GM12801 (cell line): ENCODE measurements at regions not wholly inside any gene's neighbourhood (a gene's known extent, or its start where the extent isn't known, plus 50 kb on each side); places are given as distances from the start of the nearest gene placed in this dataset.

Source experiments
- TF ChIP-seq, protein P1 (sequence below): IDR thresholded peaks from one replicate; pipeline ENCODE4 v1.5.1; 2011; ENCODE audit warnings: control low read depth; ENCODE audit not compliant: insufficient read length; ENCODE audit errors: extremely low read depth

DNA sequence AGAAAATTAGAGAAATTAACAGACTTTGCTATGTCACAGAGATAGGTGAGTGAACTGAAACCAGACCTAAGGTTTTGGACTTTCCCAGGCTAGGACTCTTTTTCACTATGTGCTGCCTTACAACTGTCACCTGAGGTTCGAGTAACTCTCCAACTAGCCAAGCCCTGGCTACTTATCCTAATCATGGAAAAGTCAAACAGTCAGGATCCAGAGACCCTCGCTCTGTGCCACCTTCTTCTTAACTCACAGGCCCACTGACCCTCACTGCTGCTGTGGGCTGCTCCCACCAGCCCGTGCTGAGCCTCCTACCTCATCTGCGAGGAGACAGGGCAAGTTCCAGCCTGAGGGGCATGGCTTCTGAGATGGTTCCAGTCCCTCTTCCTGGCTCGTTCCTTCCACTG lies 211.4 kb upstream of the KLF14 start:
- TF ChIP-seq, protein P1, sequence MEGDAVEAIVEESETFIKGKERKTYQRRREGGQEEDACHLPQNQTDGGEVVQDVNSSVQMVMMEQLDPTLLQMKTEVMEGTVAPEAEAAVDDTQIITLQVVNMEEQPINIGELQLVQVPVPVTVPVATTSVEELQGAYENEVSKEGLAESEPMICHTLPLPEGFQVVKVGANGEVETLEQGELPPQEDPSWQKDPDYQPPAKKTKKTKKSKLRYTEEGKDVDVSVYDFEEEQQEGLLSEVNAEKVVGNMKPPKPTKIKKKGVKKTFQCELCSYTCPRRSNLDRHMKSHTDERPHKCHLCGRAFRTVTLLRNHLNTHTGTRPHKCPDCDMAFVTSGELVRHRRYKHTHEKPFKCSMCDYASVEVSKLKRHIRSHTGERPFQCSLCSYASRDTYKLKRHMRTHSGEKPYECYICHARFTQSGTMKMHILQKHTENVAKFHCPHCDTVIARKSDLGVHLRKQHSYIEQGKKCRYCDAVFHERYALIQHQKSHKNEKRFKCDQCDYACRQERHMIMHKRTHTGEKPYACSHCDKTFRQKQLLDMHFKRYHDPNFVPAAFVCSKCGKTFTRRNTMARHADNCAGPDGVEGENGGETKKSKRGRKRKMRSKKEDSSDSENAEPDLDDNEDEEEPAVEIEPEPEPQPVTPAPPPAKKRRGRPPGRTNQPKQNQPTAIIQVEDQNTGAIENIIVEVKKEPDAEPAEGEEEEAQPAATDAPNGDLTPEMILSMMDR: no peak

DNA sequence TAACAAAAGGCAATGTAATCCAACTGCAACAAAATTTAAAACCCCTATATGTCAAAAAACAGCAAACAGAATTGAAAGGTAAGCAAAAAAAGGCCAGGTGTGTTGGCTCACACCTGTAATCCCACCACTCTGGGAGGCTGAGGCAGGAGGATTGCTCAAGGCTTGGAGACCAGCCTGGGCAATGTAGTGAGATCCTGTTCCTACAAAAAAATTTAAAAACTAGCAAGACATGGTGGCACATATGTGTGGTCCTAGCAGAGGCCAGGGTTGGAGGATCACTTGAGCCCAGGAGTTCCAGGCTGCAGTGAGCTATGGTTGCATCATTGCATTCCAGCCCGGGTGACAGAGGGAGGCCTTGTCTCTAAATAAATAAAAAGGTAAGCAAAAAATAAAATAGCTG lies 212.1 kb upstream of the KLF14 start:
- TF ChIP-seq, protein P1: no peak

DNA sequence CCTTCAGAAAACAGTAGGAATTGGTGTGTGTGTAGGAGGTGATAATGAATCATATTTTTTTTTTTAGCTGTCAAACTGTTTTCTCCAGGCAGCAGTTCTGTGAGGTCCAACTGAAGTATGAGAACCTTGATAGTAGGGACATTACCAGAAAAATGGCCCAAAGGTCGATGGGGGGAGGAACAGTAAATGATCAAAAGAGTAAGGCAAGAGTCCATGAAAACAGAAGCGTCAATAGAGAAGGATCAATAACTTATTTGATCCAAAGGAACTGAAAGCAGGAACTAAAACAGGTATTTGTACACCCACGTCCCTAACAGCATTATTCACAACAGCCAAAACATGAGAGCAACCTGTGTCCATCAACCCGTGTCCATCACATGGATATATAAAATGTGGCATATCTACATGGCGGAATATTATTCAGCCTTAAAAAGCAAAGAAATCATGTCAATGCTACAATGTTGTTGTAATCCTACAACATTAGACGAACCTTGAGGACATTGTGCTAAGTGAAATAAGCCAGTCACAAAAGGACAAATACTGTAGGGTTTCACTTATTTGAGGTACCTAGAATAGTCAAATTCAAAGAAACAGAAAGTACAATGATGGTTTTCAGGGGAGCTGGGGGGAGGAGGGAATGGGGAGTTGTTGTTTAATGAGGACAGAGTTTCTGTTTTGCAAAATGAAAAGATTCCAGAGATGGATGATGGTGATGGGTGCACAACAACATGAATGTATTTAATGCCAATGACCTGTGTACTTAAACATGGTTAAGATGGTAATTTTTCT lies 214.0 kb upstream of the KLF14 start:
- TF ChIP-seq, protein P1: no peak

DNA sequence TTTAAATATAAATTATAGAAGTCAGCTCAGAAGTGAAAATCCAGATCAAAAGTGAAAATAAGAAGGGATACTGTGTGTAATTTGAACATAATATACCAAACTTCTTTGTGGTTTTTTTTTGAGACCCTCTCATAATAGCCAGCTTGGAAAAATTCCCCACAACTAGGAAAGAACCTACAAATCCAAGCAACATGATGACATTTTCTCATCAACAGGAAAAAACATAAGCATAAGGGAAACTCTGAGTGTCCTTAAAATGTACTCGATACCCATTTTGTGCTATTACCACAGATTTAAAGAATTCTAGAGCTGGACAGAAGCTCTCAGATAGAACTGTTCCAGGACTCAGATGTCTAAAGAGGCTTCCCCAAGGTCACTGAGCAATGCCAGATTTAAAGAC lies 214.8 kb upstream of the KLF14 start:
- TF ChIP-seq, protein P1: no peak

DNA sequence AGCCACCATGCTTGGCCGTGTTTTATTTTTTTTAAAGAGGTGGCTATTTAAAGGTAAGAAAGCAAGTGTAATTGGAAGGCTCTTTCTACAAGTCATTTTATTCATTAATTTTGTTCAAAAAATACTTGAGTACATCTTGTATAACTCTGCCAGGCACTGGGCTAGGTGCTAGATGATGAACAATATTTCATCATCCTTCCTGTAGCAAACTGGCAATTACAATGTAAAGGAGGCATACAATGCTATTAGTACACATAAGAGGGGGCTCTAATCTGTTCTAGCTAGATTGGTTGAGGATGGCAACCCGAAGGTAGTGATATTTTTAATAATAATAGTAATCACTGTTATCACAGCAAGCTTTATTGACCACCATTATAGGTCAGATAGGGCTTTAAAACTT lies 215.5 kb upstream of the KLF14 start:
- TF ChIP-seq, protein P1: no peak

DNA sequence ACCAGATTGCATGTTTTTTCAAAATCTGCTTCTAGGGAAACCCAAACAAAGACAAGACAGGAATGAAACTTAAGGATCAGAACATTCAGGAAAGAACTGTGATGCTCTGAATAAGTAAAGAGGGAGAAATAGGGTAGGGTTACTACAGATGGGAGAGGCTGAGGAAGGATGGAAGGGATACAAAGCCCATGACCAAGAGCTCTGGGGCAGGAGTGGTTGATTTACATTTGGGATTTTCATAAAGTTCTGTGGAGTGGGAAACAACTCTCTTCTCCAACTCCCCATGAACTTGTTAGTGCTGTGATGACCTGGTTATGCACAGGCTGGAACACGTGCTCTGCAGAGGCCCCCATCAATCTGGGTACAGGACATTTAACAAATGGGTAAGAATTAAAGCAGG lies 216.0 kb upstream of the KLF14 start:
- TF ChIP-seq, protein P1: no peak

DNA sequence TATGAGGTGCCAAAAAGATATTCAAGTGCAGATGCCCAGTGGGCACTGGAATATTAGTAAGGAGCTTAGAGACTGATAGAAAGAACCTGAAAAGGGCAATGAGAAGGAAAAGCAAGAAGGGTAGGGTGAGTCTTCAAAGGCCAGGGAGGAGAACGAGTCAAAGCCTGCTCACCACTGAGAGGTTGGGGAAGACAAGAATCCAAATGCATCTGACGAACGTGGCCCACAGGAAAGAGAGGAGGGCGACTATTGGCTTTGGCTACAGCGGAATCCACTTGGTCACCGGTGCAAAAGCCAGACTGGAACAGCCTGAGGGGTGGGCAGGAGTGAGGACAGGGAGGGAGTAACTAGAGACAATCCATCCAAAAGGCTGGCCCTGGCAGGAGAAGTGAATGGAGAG lies 216.7 kb upstream of the KLF14 start:
- TF ChIP-seq, protein P1: no peak
